ENCODE measurements at regions not wholly inside any gene's neighbourhood (a gene's known extent, or its start where the extent isn't known, plus 50 kb on each side); places are given as distances from the start of the nearest gene placed in this dataset.
"Not testable (repeated sequence)": the region's sequence is repeated elsewhere in the genome, so short reads cannot be mapped to it uniquely, and the experiment has no call there.

- H3K27me3 ChIP-seq; H3K4me3 ChIP-seq; ATAC-seq; H3K4me1 ChIP-seq; intact Hi-C loops (cut with DNase I); H3K36me3 ChIP-seq; H3K9me3 ChIP-seq; H3K27ac ChIP-seq; DNase-seq: not testable (repeated sequence)
- WGBS (ENCODE audit: insufficient coverage, low coverage, low lambda C conversion rate, missing lambda C conversion rate) = 65% methylated on average over 5 of the region's 15 CpGs
Observed at GRCh38 chr16:25556289-25556967, 135.3 kb upstream of the HS3ST4 start.

- intact Hi-C loops (cut with DNase I) = no loop called here
- no peaks in the 10 kb centered on the region for H3K27me3 ChIP-seq
- ATAC-seq (no peak), DNase-seq (no peak)
- no peaks in the 10 kb centered on the region for H3K36me3 ChIP-seq
- H3K9me3 ChIP-seq = no peaks in the 10 kb centered on the region
- no peak overlapping the region for H3K27ac ChIP-seq
- H3K4me3 ChIP-seq = no peak overlapping the region
- WGBS (ENCODE audit: insufficient coverage, low coverage, low lambda C conversion rate, missing lambda C conversion rate) = 45% methylated on average over 4 of the region's 4 CpGs
- TF ChIP-seq CTCF (IDR thresholded peaks at IDR 0.05) = no peak
- no peak for TF ChIP-seq POLR2A (IDR thresholded peaks at IDR 0.05)
- no peaks in the 10 kb centered on the region for H3K4me1 ChIP-seq
Observed at GRCh38 chr16:25553711-25554436, 137.9 kb upstream of the HS3ST4 start.

GRCh38 chr16:25550647-25551046 is 141.1 kb upstream of the HS3ST4 start:
- no peaks in the 10 kb centered on the region for H3K36me3 ChIP-seq
- DNase-seq (no peak), ATAC-seq (no peak)
- no peaks in the 10 kb centered on the region for H3K9me3 ChIP-seq
- 60% methylated on average over 1 of the region's 1 CpG for WGBS (ENCODE audit: insufficient coverage, low coverage, low lambda C conversion rate, missing lambda C conversion rate)
- intact Hi-C loops (cut with DNase I) = no loop called here
- TF ChIP-seq POLR2A (IDR thresholded peaks at IDR 0.05) (no peak), CTCF (IDR thresholded peaks at IDR 0.05) (no peak)
- H3K4me3 ChIP-seq = no peak overlapping the region
- no peaks in the 10 kb centered on the region for H3K4me1 ChIP-seq
- no peaks in the 10 kb centered on the region for H3K27me3 ChIP-seq
- no peak overlapping the region for H3K27ac ChIP-seq

- no peaks in the 10 kb centered on the region for H3K4me1 ChIP-seq
- no peak for DNase-seq
- TF ChIP-seq CTCF (IDR thresholded peaks at IDR 0.05) = no peak
- no peak for ATAC-seq
- no peaks in the 10 kb centered on the region for H3K27me3 ChIP-seq
- no peaks in the 10 kb centered on the region for H3K9me3 ChIP-seq
- H3K27ac ChIP-seq = no peak overlapping the region
- no peaks in the 10 kb centered on the region for H3K36me3 ChIP-seq
- intact Hi-C loops (cut with DNase I) = no loop called here
- H3K4me3 ChIP-seq = no peak overlapping the region
- WGBS (ENCODE audit: insufficient coverage, low coverage, low lambda C conversion rate, missing lambda C conversion rate) = 18% methylated on average over 4 of the region's 4 CpGs
Observed at GRCh38 chr16:25546791-25547190, 145.0 kb upstream of the HS3ST4 start.

GRCh38 chr16:25544294-25544693 is 147.5 kb upstream of the HS3ST4 start:
- Histone ChIP-seq H3K4me3 (no peak overlapping the region), H3K27me3 (no peaks in the 10 kb centered on the region), H3K4me1 (no peaks in the 10 kb centered on the region), H3K27ac (no peak overlapping the region), H3K36me3 (no peaks in the 10 kb centered on the region), H3K9me3 (no peaks in the 10 kb centered on the region)
- 85% methylated on average over 2 of the region's 3 CpGs for WGBS (ENCODE audit: insufficient coverage, low coverage, low lambda C conversion rate, missing lambda C conversion rate)
- no peak for ATAC-seq
- intact Hi-C loops (cut with DNase I) = no loop called here
- TF ChIP-seq POLR2A (IDR thresholded peaks at IDR 0.05) (no peak), CTCF (IDR thresholded peaks at IDR 0.05) (no peak)
- no peak for DNase-seq

All from right lobe of liver (tissue), 6 donors.